Coronary artery (tissue), 2 donors: ENCODE measurements at regions not wholly inside any gene's neighbourhood (a gene's known extent, or its start where the extent isn't known, plus 50 kb on each side); places are given as distances from the start of the nearest gene placed in this dataset.

Source experiments
- DNase-seq: peaks from one replicate; pipeline ENCODE4 v3.0.0-alpha.2; 2017; ENCODE audit warnings: low spot score
- H3K27ac ChIP-seq, 2 donors: fragments of 200-600 bp; sonication (generic); one replicate each; pipeline ENCODE4 v1.5.1; 2016 to 2019
- H3K4me3 ChIP-seq: fragments of 200-600 bp; sonication (generic); 2 replicates; pipeline ENCODE4 v1.5.1; 2016; ENCODE audit warnings: mild to moderate bottlenecking, moderate library complexity
- TF ChIP-seq, protein P1 (sequence below): fragments of 200-600 bp; sonication (generic); IDR thresholded peaks from one replicate; pipeline ENCODE4 v1.5.1; 2019; ENCODE audit warnings: antibody characterized with exemption

DNA sequence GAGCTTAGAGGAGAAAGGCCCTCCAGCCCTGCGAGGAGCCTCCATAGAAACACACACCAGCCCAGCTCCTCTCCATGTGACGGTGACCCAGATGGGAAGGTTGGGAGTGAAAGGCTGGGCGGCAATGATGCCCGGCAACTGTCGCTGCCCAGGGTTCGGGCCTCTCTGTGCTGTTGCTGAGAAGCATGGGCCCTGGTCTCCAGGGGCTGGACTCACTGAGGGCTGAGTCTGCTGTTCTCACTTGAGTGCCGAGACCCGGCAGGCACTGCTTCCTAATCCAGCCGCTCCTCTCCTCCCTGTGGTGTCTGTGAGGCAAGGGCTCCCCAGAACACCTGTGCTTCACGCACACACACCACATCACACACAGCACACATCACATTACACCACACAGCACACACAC lies 493.6 kb downstream of the GADD45G start:
- Histone ChIP-seq H3K4me3 (no peak overlapping the region), H3K27ac (no peak overlapping the region)
- no peak for DNase-seq
- TF ChIP-seq, protein P1, sequence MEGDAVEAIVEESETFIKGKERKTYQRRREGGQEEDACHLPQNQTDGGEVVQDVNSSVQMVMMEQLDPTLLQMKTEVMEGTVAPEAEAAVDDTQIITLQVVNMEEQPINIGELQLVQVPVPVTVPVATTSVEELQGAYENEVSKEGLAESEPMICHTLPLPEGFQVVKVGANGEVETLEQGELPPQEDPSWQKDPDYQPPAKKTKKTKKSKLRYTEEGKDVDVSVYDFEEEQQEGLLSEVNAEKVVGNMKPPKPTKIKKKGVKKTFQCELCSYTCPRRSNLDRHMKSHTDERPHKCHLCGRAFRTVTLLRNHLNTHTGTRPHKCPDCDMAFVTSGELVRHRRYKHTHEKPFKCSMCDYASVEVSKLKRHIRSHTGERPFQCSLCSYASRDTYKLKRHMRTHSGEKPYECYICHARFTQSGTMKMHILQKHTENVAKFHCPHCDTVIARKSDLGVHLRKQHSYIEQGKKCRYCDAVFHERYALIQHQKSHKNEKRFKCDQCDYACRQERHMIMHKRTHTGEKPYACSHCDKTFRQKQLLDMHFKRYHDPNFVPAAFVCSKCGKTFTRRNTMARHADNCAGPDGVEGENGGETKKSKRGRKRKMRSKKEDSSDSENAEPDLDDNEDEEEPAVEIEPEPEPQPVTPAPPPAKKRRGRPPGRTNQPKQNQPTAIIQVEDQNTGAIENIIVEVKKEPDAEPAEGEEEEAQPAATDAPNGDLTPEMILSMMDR = no peak

DNA sequence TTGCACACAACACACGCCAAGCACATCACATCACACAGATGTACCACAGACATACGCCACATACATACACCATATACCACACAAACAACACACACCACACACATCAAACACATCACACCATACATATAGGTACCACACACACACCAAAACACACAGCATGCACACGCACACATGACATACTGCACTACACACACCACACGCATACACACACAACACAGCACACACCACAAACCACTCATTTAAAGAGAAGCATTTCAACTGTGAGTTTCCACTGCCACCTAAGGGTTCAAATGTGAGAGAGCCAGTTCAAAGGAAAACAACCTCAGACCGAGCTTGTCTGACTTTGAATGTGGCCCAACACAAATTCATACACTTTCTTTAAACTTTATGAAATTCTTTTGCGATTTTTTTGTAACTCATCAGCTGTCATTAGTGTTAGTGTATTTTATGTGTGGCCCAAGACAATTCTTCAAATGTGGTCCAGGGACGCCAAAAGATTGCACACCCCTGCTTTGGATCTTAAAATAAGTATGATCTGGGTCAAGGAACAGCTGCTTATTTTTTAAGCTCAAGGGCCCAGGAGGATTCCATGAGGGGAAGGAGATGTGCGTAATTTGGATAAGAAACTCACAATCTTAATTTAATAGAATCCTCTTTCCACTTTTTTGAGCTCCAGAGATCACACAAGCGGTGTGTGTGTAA lies 494.6 kb downstream of the GADD45G start:
- DNase-seq = no peak
- no peak overlapping the region for H3K4me3 ChIP-seq
- H3K27ac ChIP-seq = no peak overlapping the region
- TF ChIP-seq, protein P1 = peak; percentile 32

DNA sequence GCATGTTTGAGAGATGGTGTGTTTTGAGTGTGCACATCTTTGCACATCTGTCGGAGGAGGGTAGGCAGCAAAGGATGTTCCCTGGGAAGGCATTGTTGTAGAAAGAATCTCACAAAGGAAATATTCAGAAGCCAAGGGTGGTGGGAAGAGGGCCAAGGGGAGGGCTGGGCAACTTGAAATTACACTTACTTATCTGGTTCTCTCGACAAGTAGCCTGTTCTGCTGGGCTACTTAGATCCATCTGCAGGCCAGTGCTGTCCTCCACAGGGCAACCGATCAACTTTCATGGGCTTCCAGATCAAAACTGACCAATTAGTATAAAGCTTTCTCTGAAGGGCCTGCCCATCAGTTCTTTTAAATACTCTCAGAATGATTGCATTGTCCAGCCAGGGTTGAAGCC lies 495.2 kb downstream of the GADD45G start:
- no peak for DNase-seq
- no peak overlapping the region for H3K4me3 ChIP-seq
- TF ChIP-seq, protein P1 = no peak
- no peak overlapping the region for H3K27ac ChIP-seq

DNA sequence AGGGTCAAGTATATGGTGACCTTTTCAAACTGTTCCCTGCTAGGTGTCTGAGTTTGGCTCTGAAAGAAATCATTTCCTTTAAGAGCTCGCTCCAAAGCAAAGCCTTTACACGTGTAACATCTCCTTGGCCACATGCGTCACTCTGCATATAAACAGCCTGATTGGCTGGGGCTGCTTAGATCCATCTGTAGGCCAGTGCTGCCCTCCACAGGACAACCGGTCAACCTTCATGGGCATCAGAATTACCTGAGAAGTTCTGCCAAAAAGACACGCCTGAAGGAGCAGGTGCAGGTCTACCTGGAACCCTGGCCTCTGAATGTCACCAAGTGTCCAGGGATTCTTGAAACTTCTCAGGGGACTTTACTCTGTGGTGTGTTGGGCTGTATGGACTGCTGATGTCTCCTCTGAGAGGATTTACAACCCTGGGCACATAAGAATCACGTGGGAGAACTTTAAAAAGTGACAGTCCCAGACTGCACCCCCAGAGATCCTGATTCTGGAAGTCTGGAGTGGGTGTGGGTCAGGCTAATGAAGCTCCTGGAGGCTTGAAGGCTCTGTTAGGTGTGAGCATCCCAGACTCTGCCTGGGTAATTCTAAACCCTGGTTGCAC lies 497.6 kb downstream of the GADD45G start:
- Histone ChIP-seq H3K27ac (no peak overlapping the region), H3K4me3 (no peak overlapping the region)
- no peak for DNase-seq
- TF ChIP-seq, protein P1 = peak; percentile 69

DNA sequence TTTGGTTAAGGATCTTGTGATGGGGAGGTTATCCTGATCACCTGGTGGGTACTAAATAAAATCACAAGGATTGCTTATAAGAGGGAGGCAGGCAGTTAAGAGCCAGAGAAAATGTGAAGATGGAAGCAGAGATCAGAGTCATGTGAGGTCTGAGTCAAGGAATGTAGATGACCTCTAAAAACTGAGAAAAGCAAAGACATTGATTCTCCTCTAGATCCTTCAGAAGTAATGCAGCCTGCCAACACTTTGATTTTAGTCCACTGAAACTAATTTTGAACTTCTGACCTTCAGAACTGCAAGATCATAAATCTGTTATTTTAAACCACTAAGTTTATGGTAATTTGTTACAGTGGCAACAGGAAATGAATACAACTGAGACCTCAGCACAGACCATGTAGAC lies 499.0 kb downstream of the GADD45G start:
- no peak for DNase-seq
- TF ChIP-seq, protein P1 = no peak
- no peak overlapping the region for H3K27ac ChIP-seq
- no peak overlapping the region for H3K4me3 ChIP-seq

DNA sequence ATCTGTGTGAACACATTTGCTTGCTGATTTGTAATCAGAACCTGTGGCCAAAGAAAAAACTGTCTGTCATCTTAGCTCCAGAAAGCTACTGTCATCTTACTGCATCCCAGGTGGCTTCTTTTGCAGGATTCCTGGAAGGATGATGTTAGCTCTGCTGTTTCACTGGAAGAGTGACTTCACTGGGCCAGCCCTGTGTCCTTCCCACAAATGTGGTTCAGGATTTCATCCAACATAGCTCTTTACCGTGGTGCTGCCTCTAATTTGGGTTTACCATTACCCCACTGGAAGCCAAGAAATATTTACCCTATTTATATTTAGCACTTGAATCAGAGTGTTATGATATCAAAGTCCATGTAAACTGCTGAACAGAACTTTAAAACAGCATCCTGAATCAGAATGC lies 501.0 kb downstream of the GADD45G start:
- no peak for DNase-seq
- Histone ChIP-seq H3K27ac (no peak overlapping the region), H3K4me3 (no peak overlapping the region)
- TF ChIP-seq, protein P1 = no peak
